GM12891 (cell line): ENCODE measurements at regions not wholly inside any gene's neighbourhood (a gene's known extent, or its start where the extent isn't known, plus 50 kb on each side); places are given as distances from the start of the nearest gene placed in this dataset.

Source experiments
- POLR2A ChIP-seq: IDR thresholded peaks from 2 replicates; pipeline ENCODE4 v1.6.1; 2011; ENCODE audit warnings: low read depth, low read length, control low read depth
- TAF1 ChIP-seq: IDR thresholded peaks from 2 replicates; pipeline ENCODE4 v1.6.1; 2011; ENCODE audit warnings: low read depth, low read length, control low read depth

DNA sequence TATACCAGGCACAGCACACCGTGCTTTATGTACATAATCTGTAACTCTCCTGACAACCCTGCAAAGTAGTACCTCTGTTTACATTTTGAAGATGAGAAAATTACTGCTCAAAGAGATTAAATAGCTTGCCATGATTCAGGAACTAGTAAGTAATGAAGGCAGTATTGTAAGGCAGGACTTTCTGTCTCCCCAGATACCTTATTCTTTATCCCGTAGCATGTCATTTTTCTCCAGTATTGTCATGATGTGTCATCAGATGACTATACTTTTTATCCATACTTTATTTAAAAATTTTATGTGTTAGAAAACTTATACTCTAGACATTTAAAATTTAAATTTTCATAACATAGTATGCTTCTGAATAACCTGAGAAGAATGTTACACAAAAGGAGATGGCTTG, 188.3 kb upstream of the NUDT6 start:
- no peak for TF ChIP-seq POLR2A
- no peak for TF ChIP-seq TAF1
